ENCODE measurements at regions not wholly inside any gene's neighbourhood (a gene's known extent, or its start where the extent isn't known, plus 50 kb on each side); places are given as distances from the start of the nearest gene placed in this dataset.
"Not testable (repeated sequence)": the region's sequence is repeated elsewhere in the genome, so short reads cannot be mapped to it uniquely, and the experiment has no call there.

- DNase-seq (ENCODE audit: low spot score): no peak
Measured at GRCh38 chr5:63213256-63213655, 634.6 kb downstream of the LRRC70 start.

GRCh38 chr5:63211448-63212132, 633.0 kb downstream of the LRRC70 start:
- DNase-seq (ENCODE audit: low spot score): peak; percentile 10

GRCh38 chr5:63205976-63206375, 627.4 kb downstream of the LRRC70 start:
- no peak for DNase-seq (ENCODE audit: low spot score)

- no peak for DNase-seq (ENCODE audit: low spot score)
Measured at GRCh38 chr5:63201738-63202137, 623.1 kb downstream of the LRRC70 start.

GRCh38 chr5:63194126-63194525, 615.5 kb downstream of the LRRC70 start:
- no peak for DNase-seq (ENCODE audit: low spot score)

GRCh38 chr5:63180190-63180589, 601.6 kb downstream of the LRRC70 start:
- DNase-seq (ENCODE audit: low spot score): not testable (repeated sequence)

GRCh38 chr5:63175850-63176249, 597.2 kb downstream of the LRRC70 start:
- DNase-seq (ENCODE audit: low spot score): no peak

- DNase-seq (ENCODE audit: low spot score): no peak
Measured at GRCh38 chr5:63170486-63170885, 591.9 kb downstream of the LRRC70 start.

- peak; percentile 7 for DNase-seq (ENCODE audit: low spot score)
Measured at GRCh38 chr5:63164838-63165535, 586.4 kb downstream of the LRRC70 start.

- no peak for DNase-seq (ENCODE audit: low spot score)
Measured at GRCh38 chr5:63164339-63164738, 585.7 kb downstream of the LRRC70 start.

GRCh38 chr5:63155310-63155631, 576.7 kb downstream of the LRRC70 start:
- no peak for DNase-seq (ENCODE audit: low spot score)

- no peak for DNase-seq (ENCODE audit: low spot score)
Measured at GRCh38 chr5:63154476-63155309, 576.1 kb downstream of the LRRC70 start.

GRCh38 chr5:63152871-63153270, 574.3 kb downstream of the LRRC70 start:
- no peak for DNase-seq (ENCODE audit: low spot score)

GRCh38 chr5:63145167-63145566, 566.5 kb downstream of the LRRC70 start:
- DNase-seq (ENCODE audit: low spot score): no peak

- DNase-seq (ENCODE audit: low spot score): no peak
Measured at GRCh38 chr5:63141591-63141990, 563.0 kb downstream of the LRRC70 start.

- no peak for DNase-seq (ENCODE audit: low spot score)
Measured at GRCh38 chr5:63135291-63135690, 556.7 kb downstream of the LRRC70 start.

- DNase-seq (ENCODE audit: low spot score): no peak
Measured at GRCh38 chr5:63131626-63132285, 553.1 kb downstream of the LRRC70 start.

- no peak for DNase-seq (ENCODE audit: low spot score)
Measured at GRCh38 chr5:63128761-63129160, 550.1 kb downstream of the LRRC70 start.

GRCh38 chr5:63128018-63128417, 549.4 kb downstream of the LRRC70 start:
- DNase-seq (ENCODE audit: low spot score): no peak

GRCh38 chr5:63127054-63127453, 548.4 kb downstream of the LRRC70 start:
- DNase-seq (ENCODE audit: low spot score): no peak

- DNase-seq (ENCODE audit: low spot score): peak; percentile 27
Measured at GRCh38 chr5:63125862-63126261, 547.2 kb downstream of the LRRC70 start.

- DNase-seq (ENCODE audit: low spot score): no peak
Measured at GRCh38 chr5:63125392-63125791, 546.8 kb downstream of the LRRC70 start.
